GM19395 (cell line): ENCODE measurements at regions not wholly inside any gene's neighbourhood (a gene's known extent, or its start where the extent isn't known, plus 50 kb on each side); places are given as distances from the start of the nearest gene placed in this dataset.

Source experiments
- ATAC-seq: cut with Tn5 transposase; IDR thresholded peaks from one replicate; pipeline ENCODE4 v1.9.1; 2021; ENCODE audit warnings: mild to moderate bottlenecking, moderate library complexity; ENCODE audit not compliant: unreplicated experiment

DNA sequence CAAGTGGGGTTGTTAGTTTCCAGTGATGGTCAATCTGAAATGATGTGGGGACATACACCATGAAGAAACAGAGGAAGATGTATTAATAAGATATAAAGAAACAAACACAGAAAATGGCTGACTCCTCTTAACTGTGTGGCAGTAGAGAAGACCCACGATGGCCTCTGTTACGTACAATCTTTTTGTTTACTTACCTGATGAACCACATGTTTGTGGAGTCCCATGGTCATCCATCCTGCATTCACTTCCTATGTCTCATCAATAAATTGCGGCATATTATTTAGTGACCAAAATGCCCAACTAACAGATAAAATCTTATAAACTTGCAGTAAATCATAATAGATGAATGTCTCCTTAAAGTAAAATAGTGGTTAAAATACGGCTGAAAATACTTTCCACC, 740.1 kb upstream of the LINC00305 start:
- ATAC-seq: no peak

DNA sequence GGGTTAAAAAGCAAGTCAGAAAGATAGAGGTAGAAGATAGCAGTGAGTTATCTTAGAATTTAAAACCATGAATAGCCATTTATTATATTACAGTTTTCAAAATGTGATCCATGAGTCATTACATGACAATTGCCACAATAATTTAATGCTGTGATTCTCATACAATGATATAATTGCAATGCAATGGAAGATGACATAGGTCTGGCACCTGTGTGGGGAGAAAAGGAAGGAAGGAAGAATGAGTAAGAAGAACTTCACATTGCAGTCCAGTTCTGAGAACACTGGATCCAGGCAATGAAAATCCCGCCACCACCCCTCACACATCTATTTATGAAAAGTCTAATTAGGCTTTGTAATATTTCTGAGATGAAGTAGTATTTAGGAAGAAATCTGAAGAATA, 738.1 kb upstream of the LINC00305 start:
- no peak for ATAC-seq

DNA sequence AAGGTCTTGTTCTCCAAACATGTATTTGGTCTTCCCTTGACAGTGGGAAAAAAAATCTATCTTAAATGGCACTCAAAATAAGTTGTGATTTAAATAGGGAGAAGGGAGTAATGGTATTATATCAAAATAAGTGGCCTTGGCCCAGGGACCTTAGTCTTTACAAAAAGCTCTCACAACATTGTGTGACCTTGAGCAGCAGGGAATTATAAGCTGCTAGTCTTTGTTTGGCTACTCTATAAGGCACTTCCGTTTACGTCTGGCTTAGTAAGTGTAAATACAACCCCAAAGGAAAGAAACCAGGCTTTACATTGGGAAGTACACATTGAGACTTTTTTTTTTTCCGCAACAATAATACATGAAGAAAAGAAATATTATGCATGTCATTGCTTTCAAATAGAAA, 734.0 kb upstream of the LINC00305 start:
- ATAC-seq: no peak

DNA sequence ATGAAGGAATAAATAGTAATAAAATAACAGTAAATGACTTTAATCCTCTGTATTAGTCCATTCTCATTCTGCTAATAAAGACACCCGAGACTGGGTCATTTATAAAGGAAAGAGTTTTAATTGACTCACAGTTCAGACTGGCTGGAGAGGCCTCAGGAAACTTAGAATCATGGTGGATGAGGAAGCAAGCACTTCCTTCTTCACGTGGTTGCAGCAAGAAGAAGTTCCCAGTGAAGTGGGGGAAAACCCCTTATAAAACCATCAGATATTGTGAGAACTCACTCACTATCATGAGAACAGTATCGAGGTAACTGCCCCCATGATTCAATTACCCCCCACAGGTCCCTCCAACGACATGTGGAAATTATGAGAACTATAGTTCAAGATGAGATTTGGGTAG, 727.9 kb upstream of the LINC00305 start:
- no peak for ATAC-seq

DNA sequence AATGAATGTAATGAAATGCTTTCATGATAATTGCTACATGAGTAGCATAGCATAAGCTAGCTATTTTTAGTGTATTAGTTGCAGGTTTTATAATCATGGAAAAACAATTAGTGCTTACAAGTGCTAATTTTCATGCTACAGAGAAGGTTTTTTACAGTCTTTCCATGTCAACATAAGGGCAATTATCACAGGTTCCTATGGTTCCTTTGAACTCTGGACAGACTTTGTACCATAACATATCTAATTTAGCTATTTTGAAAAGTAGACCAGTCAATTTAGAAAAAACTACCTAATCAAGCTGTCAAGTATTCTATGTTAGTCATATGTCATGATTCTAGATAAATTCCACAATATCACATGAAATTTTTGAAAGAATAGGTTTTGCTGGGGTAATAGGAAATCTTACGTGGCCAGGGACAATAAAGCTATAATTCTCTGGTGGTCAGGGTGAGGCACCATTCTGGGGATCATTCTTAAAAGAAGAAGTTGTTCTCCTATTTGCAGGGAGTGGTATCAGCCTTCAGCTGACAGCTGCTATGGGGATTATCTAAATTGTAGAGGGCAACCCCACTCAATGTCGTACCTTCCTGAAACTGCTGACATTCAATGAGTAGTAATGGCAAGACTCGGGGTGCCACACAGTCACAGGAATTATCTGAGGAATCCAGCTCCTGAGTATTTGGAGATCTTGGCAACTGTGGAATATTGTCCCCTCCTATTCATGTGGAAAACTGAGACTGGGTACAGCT, 724.0 kb upstream of the LINC00305 start:
- ATAC-seq: no peak

DNA sequence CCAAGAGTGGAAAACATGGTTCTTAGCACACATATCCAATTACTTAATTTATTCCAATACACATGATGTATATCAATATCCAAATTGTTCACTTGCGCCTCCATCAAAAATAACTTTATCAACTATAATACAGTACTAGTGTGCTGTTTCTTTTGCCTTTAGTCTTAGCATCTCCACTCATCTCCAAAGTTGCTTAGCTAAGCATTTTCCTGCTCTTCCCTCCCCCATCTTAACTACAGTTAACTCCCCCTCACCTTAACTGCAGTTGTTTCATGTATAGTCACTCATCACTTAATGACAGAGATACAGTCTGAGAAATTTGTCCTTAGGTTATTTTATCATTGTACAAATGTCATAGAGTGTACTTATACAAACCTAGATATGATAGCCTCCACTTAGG, 705.2 kb upstream of the LINC00305 start:
- ATAC-seq: no peak

DNA sequence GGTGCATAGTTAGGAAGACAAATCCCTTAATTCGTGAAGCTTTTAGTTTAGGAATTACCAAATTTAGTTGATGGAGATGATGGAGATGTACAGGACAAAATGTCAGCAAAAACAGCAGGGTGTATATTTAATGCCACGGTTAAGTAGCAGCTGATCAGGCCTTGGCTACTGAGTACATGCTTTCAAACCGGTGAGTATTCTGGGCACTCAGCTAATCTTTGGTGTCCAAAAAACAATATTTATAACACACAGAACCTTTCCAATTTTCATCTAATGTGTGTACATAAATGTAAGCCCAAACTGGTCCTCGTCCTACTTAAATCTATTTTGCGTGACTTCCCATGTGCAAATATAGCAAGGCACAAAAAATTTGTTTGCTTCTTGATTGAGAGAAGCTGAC, 703.4 kb upstream of the LINC00305 start:
- no peak for ATAC-seq

DNA sequence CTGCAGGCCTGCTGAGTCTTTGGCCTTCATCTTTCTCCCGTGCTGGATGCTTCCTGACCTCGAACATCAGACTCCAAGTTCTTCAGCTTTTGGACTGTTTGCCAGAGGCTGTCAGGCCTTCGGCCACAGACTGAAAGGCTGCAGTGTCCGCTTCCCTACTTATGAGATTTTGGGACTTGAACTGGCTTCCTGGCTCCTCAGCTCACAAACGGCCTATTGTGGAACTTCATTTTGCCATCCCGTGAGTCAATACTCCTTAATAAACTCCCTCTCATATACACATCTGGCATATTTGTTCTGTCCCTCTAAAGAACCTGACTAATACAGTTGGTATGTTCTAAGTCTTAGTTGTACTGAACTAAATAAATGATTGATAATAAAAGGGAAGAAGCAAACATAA, 702.8 kb upstream of the LINC00305 start:
- no peak for ATAC-seq

DNA sequence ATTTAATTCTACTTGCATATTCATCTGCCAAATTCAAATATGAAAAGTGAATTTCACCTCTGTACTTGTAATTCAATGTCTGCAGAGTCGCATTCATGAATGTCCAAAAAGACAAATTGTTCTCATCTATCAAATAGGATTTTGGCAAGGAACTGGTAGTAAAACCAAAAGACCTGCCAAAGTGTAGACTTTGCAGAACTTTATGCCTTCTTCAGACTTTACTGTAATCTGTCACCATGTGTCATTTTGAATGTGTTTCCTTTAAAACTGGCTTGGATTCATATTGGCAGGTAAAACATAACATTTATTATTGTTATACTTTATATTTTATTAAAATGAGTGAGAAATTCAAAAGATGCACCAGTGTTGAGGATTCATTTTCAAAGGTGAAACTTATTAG, 701.9 kb upstream of the LINC00305 start:
- ATAC-seq: no peak

DNA sequence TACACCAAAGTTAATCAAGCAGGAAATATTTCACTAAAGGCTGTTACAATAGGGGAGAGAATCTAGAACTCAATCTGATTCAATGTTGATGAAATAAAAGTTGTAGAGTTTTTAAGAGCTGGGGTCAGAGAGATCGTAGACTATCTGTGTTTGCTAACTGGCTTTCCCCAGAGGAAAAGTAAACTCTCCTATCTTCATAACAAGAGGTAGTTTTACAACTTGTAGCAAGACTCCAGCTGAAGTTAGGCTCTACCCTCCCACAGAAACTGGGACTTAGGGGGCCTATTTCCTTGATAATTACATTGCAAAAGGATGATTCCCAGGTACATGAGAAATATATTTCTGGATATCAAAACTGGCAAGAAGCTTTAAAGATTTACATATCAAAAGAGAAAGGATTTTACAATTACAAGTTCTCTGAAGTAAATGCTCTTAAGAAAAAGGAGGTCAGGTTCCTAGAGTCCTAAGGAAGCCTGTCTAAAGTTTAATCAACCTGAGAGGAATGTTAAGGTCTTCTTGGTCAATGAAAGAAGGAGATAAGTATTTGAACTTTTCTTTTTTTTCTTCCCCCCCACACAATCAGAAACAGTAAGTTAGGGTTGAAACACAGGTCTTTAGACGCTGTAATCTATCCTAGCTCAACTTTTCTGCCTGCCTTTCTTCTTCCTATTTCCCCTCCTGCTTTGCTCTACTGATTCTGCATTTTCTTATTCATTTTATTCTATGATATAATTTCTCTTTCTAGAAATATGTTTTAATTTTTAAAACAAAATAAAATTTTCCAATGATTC, 692.2 kb upstream of the LINC00305 start:
- no peak for ATAC-seq

DNA sequence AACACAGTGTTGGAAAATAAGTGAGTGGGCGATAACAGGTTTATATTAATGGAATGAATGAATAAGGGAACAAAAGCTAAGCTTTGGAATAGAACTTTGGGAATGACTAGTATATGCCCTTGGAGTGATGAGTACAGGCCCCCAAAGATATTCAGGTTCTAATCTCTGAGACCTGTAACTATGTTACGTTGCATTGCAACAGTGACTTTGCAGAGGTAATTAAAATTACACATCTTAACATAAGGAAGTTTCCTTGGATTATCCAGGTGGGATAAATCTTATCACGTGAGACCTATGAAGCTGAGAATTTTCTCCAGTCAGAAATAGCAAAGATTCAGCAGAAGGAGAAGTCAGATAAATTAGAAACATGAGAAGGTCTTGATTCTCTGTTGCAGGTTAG, 661.5 kb upstream of the LINC00305 start:
- no peak for ATAC-seq

DNA sequence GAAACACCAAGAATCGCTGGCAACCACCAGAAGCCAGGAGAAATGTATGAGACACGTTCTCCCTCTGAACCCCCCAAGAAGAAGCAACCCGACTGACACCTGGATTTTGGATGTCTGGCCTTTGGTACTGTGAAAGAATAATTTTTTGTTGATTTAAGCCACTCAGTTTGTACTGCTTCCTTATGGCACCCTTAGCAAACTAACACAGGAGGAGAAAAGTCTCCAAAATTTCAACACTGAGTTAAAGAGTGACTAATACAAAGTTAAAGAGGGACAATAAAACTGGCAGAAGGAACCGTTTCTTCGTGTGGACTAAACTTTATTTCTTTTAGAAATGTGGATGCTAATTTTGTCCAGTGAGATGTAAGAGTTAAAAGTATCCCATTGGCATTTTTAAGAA, 660.9 kb upstream of the LINC00305 start:
- no peak for ATAC-seq

DNA sequence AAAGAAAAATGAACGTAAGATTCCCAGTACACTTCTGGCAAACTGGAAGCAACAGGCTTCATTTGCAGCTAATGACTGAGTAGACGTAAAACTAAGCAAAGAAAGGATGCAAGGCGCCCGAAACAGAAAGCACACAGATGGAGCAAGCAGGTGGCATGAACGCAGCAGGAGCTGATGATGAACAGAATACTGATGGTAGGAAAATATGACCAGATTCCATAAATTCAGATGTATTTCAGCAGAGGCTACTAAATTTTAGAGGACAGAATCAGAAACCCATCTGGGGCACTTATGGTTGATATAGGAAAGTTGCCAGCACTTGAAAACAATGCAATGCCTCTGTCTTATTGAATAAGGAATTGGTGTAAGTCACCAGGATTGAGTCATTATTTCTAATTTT, 658.7 kb upstream of the LINC00305 start:
- ATAC-seq: no peak

DNA sequence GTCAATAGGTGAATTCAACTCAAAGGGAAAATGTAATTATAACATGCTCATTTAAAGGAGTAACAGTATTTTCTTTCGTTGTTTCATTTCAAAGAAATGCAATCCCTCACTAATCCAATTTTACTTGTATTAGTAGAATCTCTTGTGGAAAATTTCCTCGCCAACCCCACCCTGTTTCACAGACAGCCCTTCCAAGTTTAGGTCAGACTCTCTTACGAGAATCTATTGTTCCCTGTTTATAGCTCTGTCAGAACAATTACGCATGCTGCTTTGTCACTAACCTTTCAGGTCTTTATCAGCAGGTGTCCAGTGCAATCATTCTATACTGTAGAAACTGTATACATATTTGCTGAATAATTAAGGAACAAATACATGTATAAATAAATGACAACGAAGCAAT, 657.8 kb upstream of the LINC00305 start:
- ATAC-seq: no peak

DNA sequence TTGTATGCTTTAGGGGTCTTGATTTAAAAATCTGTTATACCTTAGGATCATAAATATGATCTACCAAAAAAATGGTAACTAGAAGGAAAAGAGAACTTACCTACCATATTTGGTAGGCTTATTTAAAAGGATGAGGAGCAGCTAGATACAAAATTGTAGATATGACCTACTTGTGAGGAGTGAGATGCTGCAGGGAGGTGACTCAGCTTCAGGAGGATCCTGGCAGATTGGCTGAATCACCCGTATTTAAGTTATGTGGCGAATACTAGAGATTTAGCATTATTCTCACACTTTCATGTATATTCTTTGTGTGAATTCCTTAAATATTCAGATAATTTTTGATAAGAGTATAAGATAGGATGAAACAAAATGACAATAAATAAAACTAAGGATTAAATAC, 657.3 kb upstream of the LINC00305 start:
- no peak for ATAC-seq

DNA sequence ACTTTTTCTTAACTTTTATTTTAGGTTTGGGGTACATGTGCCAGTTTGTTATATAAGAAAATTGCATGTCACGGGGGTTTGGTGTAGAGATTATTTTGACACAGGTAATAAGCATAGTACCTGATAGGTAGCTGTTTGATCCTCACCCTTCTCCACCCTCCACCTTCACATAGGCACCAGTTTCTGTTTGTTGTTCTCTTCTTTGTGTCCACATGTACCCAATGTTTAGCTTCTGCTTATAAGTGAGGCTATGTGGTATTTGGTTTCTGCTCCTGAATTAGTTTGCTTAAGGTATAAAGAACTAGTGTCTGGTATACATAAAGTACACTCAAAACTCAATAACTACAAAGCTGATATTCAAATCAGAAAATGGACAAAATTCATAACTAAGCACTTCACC, 654.6 kb upstream of the LINC00305 start:
- ATAC-seq: no peak

DNA sequence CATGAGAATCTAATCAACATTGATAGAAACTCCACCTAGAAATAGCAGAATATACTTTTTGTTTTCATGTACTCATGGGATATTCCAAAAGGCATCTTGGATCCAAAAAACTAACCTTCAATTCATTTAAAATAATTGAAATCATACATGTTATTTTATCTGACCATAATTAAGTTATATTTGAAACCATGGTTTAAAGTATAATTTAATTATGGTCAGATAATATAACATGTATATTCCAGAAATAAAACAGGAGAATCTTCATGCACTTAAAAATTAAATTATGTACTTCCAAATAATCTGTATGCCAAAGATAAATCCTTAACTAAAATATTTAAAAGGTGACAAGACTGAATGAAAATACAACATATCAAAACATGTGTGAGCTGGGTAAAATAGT, 651.3 kb upstream of the LINC00305 start:
- no peak for ATAC-seq

DNA sequence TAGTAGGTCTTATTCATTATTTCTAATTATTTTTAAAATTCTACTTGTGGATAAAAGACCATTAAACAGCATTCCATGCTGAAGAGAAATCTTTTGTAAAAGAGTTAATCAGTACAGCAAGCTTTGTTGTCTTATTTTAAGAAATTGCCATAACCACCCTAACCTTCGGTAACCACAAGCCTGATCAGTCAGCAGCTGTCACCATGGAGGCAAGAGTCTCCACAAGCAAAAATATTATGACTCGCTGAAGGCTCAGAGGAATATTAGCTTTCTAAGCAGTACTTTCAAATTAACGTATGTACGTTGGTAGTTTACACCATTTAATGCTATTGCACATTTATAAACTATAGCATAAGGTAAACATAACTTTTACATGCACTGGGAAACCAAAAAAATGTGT, 650.5 kb upstream of the LINC00305 start:
- ATAC-seq: no peak

DNA sequence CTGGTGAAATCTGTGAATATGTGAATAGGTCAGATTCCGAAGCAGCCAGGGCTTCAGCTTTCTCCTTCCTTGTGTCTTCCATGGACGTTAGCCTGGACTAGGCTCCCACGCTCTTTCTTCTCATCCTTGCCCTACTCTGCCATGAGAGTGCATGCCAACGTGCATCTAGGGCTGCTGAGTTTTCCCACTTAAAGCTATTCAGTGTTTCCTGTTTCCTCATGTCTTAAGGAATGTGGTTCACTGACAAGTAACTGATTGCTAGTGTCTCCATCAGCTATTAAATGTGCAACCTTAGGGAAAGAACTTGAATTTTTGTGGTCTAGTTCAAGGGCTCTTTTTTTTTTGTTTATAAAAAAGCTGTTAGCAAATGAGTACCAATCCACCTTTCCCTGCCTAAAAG, 642.3 kb upstream of the LINC00305 start:
- ATAC-seq: no peak

DNA sequence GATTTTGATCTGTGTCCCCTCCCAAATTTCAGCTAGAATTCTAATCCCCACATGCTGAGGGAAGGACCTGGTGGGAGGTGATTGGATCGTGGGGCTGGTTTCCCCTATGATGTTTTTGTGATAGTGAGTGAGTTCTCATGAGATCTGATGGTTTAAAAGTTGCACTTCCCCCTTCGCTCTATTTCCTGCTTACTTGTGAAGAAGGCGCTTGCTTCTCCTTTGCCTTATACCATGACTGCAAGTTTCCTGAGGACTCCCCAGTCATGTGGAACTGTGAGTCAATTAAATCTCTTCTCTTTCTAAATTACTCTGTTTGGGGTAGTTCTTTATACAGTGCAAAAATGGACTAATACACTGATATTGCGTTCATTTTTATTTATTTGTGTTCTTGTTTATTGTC, 636.8 kb upstream of the LINC00305 start:
- no peak for ATAC-seq

DNA sequence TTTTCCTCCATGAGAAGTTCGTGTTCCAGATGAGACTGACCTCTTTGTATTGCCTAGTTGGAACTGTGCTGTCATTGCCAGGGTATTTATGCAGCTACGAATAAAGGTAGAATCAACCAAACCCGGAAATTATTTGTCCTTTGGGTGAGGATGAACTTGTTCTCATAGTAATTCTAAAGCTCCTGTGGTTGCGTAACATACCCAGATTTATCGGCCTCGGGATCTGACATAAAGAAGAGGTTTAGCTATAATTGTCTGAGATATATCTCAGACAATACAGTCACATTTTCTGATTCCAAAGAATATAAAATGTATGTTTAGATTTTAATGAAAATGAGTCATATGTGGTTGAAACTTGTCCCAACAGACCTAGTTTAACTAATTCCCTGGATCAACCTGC, 628.7 kb upstream of the LINC00305 start:
- no peak for ATAC-seq

DNA sequence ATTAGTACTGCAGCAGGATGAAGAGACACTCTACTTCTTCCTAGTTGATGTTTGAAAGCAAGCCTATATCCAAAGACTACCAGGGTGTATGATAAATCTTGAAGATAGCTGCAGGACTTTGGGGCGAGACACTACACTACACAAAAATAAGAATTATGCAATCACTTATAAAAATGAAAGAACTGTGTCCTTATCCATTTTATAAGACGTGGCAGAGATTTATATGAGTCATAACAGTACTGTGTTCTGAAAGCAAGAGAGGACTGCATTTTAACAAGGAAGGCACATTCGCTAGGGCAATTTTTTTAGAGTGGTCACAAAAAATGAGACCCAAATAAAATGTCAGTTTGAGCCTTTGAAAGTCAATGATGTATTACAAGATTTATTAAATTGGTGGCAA, 617.0 kb upstream of the LINC00305 start:
- ATAC-seq: no peak

DNA sequence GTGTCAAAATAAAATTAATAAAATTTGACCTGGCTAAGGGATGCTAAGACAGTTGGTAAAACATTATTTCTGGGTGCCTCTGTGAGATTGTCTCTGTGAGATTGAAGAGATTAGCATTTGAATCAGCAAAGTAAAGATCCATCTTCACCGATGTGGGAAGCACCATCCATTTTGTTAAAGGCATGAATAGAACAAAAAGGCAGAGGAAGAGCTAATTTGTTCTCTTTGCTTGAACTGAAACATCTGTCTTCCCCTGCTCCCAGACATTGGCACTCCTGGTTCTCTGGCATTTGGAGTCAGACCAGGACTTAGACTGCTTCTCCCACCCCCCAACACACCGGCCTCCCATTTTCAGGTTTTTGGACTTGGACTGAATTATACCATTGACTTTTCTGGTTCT, 603.8 kb upstream of the LINC00305 start:
- no peak for ATAC-seq
